Forelimb muscle (tissue), 1 donor: ENCODE measurements at regions not wholly inside any gene's neighbourhood (a gene's known extent, or its start where the extent isn't known, plus 50 kb on each side); places are given as distances from the start of the nearest gene placed in this dataset.
"Not testable (repeated sequence)": the region's sequence is repeated elsewhere in the genome, so short reads cannot be mapped to it uniquely, and the experiment has no call there.

Source experiments
- DNase-seq: peaks from one replicate; pipeline ENCODE4 v3.0.0-alpha.2; 2013; ENCODE audit warnings: low read depth

- no peak for DNase-seq
Observed at GRCh38 chr12:25615119-25615518, 62.0 kb upstream of the LMNTD1 start.

GRCh38 chr12:25616286-25616685, 63.2 kb upstream of the LMNTD1 start:
- no peak for DNase-seq

GRCh38 chr12:25617991-25618390, 64.9 kb upstream of the LMNTD1 start:
- DNase-seq, result no peak

GRCh38 chr12:25623816-25624215, 70.7 kb upstream of the LMNTD1 start:
- DNase-seq, result no peak

- DNase-seq, result no peak
Observed at GRCh38 chr12:25625146-25625545, 72.1 kb upstream of the LMNTD1 start.

GRCh38 chr12:25629341-25629740, 76.3 kb upstream of the LMNTD1 start:
- no peak for DNase-seq

- DNase-seq, result not testable (repeated sequence)
Observed at GRCh38 chr12:25630735-25631515, 77.8 kb upstream of the LMNTD1 start.

GRCh38 chr12:25633149-25633548, 80.1 kb upstream of the LMNTD1 start:
- DNase-seq, result not testable (repeated sequence)

- DNase-seq, result no peak
Observed at GRCh38 chr12:25637752-25638151, 84.7 kb upstream of the LMNTD1 start.

- no peak for DNase-seq
Observed at GRCh38 chr12:25639406-25639805, 86.3 kb upstream of the LMNTD1 start.

GRCh38 chr12:25644979-25645378, 91.9 kb upstream of the LMNTD1 start:
- DNase-seq, result no peak

GRCh38 chr12:25645427-25645826, 92.3 kb upstream of the LMNTD1 start:
- no peak for DNase-seq

GRCh38 chr12:25651931-25652330, 98.8 kb upstream of the LMNTD1 start:
- DNase-seq, result no peak

GRCh38 chr12:25652371-25652770, 99.3 kb upstream of the LMNTD1 start:
- DNase-seq, result no peak

- DNase-seq, result no peak
Observed at GRCh38 chr12:25653487-25654175, 100.5 kb upstream of the LMNTD1 start.

- DNase-seq, result no peak
Observed at GRCh38 chr12:25655702-25656101, 102.6 kb upstream of the LMNTD1 start.

- no peak for DNase-seq
Observed at GRCh38 chr12:25659621-25660020, 106.5 kb upstream of the LMNTD1 start.

- no peak for DNase-seq
Observed at GRCh38 chr12:25670076-25671055, 117.3 kb upstream of the LMNTD1 start.

- no peak for DNase-seq
Observed at GRCh38 chr12:25675808-25676207, 122.7 kb upstream of the LMNTD1 start.

- no peak for DNase-seq
Observed at GRCh38 chr12:25677232-25677937, 124.3 kb upstream of the LMNTD1 start.

GRCh38 chr12:25681580-25681979, 128.5 kb upstream of the LMNTD1 start:
- DNase-seq, result no peak
